Nucleus accumbens (tissue), 56 donors: ENCODE measurements at regions not wholly inside any gene's neighbourhood (a gene's known extent, or its start where the extent isn't known, plus 50 kb on each side); places are given as distances from the start of the nearest gene placed in this dataset.

Experiments used
- DNase-seq, 56 donors: peaks; one replicate each; lab custom pipeline; 2025; lab: John Stamatoyannopoulos, UW

DNA sequence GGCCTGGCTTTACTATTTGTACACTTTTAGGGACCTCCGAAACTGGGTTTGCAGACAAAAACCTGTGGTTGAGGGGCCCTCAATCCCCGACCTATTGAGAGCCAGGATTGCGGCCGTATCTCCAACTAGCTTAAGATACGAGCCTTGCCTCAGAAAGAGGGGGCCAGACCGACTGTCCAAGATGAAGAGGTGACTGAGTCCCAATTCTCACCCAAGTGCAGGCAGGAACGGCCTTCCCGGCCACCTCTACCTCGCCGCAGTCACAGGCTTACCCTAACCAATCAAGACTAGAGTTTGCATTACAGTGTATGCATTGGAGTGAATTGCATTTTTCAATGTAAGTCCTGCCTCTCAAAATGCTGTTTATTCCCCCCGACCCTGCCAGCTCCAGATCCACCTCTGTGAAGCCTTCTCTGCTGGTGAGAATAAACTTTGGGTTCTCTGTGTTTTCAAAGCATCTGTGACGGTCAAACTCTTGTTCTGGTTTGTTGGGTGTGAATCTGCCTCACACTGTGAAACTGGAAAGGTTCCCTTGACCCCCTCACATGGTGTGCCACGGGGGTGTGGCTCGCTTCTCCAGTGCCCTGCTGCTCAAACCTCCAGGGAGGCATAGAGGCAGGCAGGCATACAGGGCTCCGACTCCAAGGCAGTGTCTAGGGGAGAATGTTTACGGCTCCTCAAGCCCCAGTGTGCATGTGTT, 62.2 kb upstream of the WLS start:
- no peak for DNase-seq

DNA sequence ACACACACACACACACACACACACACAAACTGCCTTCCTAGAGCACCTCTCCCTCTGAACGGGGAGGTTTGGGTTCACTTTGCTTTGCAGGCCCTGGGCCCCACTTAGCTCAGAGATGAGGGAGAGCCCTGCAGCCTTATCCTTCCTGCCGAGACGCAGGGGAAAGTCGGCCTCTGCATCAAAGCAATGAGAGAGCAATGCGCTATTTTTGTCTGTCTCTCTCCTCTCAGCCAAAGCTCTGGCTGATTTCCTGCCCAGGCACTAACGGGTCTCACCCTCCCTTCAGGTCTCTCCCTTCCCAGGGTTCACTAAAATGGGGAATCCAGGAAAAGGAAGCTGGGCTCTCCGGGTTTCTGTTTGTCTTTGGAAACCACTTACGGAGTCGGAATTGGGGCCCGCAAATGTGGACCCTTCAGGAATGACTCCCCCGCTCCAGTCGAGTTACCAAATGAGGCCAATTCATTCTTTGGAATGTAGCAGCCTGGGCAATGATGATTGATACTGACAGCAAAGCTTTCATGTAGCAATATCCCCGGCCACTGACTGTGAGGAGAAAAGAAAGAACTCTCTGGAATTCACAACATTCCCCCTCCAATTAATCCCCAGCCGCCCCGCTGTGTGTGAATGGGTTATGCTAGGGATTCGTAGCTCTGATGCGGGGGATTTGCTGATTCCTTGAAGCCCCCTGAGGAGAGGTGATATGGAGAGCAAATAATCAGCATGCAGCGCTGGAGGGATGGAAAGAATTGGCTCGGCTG, 61.5 kb upstream of the WLS start:
- DNase-seq, result peak in 8 of 56 donors; percentile 2 to 36 (median 27)

DNA sequence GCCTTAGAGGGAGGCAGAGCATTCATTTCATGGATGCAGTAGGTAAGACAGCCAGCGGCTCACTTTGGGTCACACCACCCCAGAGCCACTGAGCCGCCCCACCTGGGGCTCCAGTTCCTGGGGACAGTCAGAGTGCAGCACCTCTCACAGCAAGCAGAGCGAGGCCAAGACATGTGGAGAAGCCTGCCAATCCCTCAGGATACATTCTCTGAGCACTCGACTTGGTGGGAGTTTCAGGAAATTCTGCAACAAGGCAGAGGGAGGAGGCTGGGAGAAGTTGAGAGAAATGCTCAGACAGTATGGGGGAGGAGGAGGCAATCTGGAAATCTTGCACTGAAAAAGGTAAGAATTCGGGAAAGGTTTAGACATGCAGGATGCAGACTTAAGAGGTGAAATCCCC, 60.8 kb upstream of the WLS start:
- peak in 25 of 56 donors; percentile 5 to 57 (median 26) for DNase-seq

- peak in 1 of 56 donors; percentile 2 for DNase-seq
Measured at GRCh38 chr1:68291688-68292384, 59.5 kb upstream of the WLS start.

DNA sequence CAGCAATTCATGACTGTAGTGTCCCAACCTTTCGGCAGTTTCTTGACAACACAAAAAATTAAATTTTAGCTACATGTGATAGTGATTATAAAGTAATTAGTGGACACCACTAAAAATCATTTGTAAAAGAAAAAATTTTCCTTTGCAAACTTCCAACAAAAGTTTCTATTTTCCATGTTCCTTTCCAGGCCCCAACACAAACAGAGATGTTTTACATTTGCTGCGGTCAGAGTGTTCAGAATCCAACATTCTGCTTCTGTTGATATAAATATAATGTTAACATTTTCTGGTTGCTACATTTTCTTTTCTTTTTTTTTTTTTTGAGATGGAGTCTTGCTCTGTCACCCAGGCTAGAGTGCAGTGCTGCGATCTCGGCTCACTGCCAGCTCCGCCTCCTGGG, 54.9 kb upstream of the WLS start:
- no peak for DNase-seq

- no peak for DNase-seq
Measured at GRCh38 chr1:68285046-68285445, 52.7 kb upstream of the WLS start.

GRCh38 chr1:68281946-68282615, 49.8 kb upstream of the WLS start:
- no peak for DNase-seq
